GM19193 (cell line): ENCODE measurements at regions not wholly inside any gene's neighbourhood (a gene's known extent, or its start where the extent isn't known, plus 50 kb on each side); places are given as distances from the start of the nearest gene placed in this dataset.

ENCODE experiments used
- POLR2A ChIP-seq: IDR thresholded peaks from 4 replicates; pipeline ENCODE4 v1.6.1; 2011; ENCODE audit not compliant: insufficient read depth, insufficient read length; ENCODE audit errors: extremely low read depth

DNA sequence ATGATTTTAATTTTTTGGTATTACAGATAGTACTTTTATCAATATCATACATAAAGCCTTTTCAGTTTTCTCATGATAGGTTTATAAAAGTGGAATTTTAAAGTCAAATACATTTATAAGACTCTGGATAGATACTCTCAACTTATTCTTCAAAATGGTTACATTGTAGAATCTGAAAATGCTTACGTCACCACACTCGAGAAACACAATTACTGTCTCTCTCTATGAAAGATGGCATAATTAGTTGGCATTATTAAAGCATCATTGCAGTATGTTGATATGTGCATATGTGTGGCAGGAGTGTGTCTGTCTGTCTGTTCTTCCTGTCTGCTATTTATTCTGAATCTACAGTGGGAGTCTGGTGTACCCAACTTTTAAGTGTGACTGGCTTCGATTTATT lies 397.1 kb downstream of the SNAPC1 start:
- TF ChIP-seq POLR2A: no peak

DNA sequence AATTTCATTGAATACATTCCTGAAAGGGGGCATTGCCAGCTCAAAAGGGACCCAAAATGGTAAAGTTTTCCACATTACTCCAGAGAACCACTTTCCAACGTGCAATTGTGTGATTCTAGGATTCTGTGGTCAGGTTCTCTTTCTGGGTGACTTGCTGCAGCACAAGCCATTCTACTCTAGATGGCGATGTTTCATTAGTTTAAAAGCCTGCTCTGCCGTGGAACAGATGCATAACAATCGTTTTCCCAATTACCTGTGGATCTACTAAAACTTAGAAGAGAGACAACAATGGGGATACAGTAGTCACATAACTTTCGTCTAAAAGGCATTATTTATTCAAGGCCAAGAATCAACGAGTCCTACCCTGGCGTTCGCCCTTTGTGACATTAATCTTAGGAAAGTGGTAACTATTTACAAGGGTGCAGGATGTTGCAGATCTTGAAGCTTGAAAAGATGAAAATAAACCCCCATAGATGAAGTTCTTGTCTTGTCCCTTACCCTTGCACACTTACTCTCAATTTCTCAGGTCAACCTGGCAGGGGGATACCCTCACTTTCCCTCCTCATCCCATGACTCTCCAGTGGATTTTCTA lies 400.9 kb downstream of the SNAPC1 start:
- no peak for TF ChIP-seq POLR2A

DNA sequence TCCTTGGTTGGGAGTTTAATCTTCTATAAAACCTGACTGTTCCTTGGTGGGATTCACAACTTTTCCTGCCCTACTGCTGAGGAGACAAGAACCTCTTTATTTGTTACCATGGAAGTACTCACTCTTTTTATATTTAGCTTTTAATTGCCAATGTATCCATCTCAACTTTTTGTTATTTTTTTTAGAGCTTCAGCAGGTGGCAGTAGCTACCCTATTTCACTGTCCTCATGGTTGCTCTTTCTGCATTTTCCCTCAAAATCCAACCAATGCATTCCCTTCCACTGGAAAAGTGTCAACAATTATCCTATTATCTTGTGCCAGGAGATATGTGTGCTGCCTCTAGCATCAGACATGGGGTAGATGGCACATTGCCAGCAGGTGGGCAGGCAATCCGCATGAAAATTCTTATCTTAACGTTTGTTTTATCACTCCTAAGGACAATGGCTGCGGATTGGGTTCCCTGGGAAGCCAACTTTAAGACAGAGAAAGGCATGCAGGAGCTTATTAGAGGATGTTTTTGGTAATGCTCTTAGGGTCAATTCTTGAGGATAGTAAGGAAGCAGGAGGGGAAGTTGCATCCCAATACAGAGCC lies 406.4 kb downstream of the SNAPC1 start:
- no peak for TF ChIP-seq POLR2A

DNA sequence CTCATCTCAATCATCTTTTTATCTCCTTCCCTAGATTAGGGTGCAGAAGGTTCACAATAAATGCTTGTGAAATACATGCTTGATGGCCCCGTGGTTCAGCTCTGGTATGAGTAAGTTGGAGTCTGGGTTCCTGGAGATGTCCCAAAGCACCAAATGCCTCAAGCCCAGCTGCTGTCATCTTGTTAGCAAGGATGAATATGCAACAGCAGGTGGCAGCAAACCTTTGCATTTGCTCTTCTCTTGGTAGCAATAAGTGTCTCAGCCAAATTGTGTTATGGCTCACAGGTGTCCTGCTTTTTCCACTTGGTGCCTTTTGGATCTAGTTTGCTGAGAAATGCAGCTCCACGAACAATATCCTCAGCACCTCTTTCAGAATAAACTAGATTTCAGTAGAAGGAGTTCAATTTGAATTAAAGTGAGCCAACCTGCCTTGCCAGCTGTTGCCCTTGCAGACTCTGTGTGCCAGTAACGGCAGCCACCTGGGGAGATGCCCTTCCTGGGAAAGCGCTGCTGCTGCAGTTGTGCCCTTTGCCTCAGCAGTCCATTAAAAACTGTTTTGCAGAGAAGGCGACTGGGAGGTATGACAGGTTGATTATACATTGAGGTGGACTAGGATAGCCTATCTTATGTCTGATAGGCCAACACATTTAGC lies 417.3 kb downstream of the SNAPC1 start:
- TF ChIP-seq POLR2A: no peak

DNA sequence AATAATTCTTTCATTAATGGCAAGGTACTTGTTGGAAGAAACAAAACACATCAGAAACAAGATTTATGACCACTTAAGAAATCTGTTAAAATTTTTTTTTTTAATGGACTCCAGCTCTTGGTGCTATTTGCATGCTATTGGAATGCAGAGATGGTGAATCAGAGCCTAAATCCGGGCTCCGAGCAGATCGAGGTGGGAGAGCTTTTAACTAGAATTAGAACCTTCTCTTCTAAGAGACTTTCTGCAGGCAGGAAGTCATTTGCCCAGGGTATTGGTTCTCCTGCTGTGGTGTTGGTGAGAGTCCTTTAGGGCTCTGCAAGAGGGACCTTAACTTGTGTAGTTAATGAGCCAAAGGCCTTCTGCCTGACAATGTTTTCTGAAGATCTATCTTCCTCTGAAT lies 419.4 kb downstream of the SNAPC1 start:
- no peak for TF ChIP-seq POLR2A

DNA sequence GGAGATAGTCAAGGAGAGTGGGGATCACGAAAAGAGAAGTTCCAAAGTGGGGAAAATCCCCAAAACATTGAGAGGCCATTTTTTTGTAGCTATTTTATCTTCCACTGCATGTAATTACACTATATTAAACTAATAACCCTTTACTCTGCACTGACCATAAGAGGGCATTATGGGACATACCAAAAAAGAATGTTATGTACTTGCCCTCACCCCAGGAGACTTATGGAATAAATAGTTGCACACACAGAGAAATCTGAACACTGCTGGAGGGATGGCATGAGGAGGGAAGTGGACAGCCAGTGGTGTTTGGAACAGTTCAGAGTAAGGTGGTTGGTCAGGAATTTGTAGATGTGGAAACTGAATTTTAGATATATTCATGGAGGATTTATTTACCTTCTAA lies 422.9 kb downstream of the SNAPC1 start:
- no peak for TF ChIP-seq POLR2A

DNA sequence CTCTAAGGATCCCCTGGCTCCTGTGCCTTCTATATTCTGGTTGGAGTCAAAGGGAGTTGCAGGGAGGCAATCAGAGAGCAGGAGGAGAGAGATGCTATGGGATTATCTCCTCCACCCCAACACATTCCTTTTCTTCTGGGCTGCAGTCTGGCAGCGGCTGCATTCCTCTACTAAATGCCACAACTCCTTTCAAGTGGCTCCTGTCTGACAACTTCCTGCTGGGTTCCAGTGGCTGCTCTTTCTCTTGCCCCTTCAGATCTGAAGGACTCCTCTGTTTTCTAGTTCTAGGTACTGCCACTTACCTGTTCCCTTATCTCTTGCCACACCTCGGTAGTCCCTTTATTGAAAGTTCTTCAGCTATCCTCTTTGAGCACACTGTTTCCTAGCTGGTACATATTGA lies 425.0 kb downstream of the SNAPC1 start:
- no peak for TF ChIP-seq POLR2A

DNA sequence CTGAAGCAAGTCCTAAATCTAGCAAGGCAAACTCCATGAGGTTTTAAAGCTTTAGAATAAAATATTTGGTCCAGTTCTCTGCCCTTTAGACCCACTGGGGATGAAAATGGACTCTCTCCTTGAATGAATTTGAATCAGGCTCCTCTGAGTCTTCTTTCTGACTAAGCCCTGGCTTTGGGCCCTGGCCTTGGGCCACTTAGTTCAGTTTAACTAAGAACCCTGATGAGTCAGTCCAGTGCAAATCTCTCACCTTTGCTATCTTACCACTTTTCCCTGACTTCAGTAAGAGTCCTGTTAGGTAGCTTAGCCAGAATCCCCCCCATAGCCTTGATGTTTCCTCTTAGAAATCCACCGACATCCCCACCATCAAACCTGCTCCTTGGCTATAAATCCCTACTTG lies 427.5 kb downstream of the SNAPC1 start:
- TF ChIP-seq POLR2A: no peak

DNA sequence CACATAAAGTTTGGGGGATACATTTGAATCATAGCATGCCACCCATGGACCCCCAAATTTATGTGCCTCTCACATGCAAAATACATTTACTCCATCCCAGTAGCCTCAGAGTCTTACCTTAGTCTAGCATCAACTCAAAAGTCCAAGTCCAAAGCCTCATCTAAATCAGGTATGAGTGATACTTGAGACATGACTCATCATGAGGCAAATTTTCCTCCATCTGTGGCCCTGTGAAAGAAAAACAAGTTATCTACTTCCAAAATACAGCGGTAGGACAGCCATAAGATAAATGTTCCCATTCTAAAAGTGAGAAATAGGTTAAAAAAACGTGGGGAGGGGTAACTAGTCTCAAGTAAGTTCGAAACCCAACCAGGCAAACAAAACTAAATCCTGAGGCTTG lies 444.2 kb downstream of the SNAPC1 start:
- no peak for TF ChIP-seq POLR2A

DNA sequence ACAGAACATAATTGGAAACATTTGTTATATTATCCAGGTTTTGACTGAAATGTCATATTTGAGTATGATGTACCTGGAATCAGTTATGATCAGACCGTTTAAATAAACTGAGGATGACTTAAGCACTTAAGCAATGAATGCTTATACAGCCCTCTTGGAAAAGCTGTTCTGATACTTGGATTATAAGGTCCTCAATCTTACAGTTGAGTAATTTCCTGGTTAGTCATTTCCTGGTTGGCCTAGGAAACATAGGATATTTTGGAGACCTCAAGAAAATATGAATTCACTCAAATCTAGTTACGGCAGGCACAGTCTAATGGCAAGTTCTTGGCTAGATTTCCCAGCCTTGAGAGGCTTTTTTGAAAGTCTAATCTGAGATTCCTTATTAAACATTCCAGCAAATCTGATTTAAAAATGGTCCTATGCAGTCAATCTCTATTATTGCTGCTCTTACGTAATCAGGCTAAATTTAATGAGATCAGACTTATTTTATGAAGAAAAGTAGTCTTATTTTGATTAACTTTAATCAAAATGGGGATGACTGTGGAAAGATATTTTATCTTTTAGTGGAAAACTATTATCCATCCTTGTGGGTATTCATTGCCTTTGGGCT lies 447.2 kb downstream of the SNAPC1 start:
- TF ChIP-seq POLR2A: no peak

DNA sequence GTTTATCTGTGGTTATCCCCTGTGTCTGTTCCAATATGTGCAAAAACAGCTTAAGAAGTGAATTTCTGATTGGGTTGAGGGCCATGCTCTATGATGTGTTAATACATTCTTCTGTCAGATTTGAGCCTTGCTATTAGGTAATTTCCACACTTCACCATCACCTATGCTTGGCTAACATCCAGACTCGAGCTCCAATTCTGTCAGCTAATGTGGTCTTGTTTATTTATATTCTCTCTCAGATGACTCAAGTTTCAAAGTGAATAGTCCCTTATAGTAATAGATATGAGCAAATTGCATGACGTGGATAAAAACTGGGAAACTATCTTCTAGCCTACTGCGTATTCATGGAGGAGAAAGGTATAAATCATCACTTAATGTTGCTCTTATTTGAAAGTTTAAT lies 451.3 kb downstream of the SNAPC1 start:
- no peak for TF ChIP-seq POLR2A

DNA sequence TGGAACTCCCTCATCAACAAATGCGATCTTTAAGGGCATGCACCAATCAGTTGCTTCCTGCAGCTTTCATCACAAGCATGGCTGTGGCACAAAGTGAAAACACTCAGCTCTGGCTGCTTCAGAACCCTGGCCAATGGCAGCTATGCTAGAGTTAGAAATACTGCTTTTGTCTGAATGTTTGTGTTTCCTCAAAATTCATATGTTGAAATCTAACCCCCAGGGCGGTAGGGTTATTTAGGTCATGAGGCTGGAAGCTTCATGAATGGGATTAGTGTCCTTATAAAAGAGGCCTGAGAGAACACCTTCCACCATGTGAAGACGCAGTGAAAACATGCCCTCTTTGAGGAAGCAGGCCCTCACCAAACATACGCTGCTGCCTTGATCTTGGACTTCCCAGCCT lies 453.9 kb downstream of the SNAPC1 start:
- no peak for TF ChIP-seq POLR2A

DNA sequence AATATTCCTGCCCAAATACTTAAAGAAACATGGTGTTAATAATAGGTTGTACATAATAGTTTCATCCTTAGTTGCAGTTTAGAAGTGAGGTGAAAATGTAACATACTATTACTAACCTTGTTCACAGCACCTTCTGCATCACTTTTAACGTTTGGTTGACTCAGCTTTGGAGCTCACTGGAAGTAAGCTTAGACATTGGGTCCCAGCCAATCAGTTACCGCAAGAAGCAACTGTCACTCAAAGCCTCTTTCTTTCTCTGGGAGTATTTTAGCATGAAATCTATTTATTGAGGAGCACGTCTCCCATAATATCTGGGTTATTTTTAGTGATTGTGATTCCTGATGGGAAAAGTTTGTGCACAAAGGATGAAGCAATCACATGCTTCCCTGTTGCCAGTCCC lies 472.6 kb downstream of the SNAPC1 start:
- no peak for TF ChIP-seq POLR2A

DNA sequence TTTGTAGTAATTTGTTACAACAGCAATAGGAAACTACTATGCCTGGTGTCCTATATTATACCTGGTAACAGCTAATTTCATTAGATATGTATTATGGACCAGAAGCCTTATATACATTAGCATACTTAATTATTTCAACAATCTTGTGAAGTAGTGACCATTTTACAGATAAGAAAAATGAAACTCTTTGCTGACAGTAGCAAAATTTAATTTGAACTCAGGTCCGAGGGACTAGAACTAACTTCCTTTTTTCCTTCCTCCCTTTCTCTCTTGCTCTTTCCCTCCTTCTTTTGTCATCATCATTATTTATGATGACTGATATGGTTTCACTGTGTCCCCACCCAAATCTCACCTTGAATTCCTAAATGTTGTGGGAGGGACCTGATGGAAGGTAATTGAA lies 482.0 kb downstream of the SNAPC1 start:
- TF ChIP-seq POLR2A: no peak

DNA sequence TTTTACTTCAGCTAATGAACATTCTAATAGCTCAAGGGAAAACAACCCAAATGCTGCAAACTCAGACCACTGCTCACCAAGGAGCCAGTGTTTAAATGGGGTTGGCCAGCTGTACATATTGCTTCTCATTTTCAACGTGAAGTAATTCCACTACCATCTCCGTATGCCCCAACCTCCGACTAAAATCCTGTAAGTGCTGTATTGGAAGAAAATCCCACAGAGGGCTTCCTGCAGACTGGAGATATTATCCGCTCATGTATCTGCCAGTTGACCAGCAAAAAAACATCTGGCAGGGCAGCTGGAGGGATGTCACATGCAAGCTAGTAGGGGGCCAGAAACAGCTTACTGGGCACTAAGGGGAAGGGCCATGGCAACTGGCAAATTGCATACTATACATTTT lies 485.0 kb downstream of the SNAPC1 start:
- no peak for TF ChIP-seq POLR2A

DNA sequence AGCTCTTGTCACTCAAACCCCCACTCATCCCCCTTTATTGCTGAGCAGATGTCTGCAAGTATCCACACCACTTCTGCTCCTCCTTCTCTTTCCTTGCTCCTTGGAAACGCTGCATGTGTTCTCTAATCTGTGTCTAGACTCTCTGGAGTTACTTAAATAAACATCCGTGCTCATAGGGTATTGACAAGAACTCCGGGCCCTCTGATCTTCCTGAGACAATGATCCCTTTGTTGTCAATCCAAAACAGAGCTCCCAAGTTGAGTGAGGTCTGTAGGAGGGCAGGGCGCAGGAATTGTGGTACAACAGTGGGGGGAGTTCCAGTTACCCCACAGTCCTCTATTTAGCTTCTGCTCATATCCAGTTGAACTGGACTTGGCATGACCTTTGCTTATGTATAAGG lies 489.0 kb downstream of the SNAPC1 start:
- no peak for TF ChIP-seq POLR2A
